ENCODE measurements at regions not wholly inside any gene's neighbourhood (a gene's known extent, or its start where the extent isn't known, plus 50 kb on each side); places are given as distances from the start of the nearest gene placed in this dataset.

- H2BK20ac ChIP-seq (ENCODE audit: low read depth, low read length, poor library complexity, severe bottlenecking) = no peak overlapping the region
- no peak overlapping the region for H4K8ac ChIP-seq (replicated peaks; ENCODE audit: insufficient read length, low read depth, low read length)
- H4K5ac ChIP-seq (ENCODE audit: insufficient read length, low read depth, low read length) = no peak overlapping the region
- no peak overlapping the region for H3K56ac ChIP-seq (ENCODE audit: insufficient read length, low read depth, low read length)
- DNase-seq = no peak
- no peak overlapping the region for H2AFZ ChIP-seq (ENCODE audit: low read length)
- H3K4ac ChIP-seq (ENCODE audit: low read depth, low read length) = no peak overlapping the region
- no peak overlapping the region for H3K18ac ChIP-seq (ENCODE audit: insufficient read length, low read depth, low read length)
- H3K27ac Mint-ChIP-seq = no peak overlapping the region
- H2BK120ac ChIP-seq (ENCODE audit: low read depth, low read length, poor library complexity, severe bottlenecking) = no peak overlapping the region
- H3K27me3 Mint-ChIP-seq (ENCODE audit: low read depth) = no peaks in the 10 kb centered on the region
- peaks cover 0 to 3% of the 10 kb centered on the region in 2 experiments; a peak in 1 of 5 replicates for H3K9me3 Mint-ChIP-seq
- H3K4me1 Mint-ChIP-seq = peaks cover 6% of the 10 kb centered on the region in 2 experiments; a peak in 3 of 4 replicates
- H3K4me2 ChIP-seq (ENCODE audit: insufficient read depth, insufficient read length, low read length) = no peak overlapping the region
- H3K23ac ChIP-seq (ENCODE audit: insufficient read length, low read depth, low read length) = no peak overlapping the region
- no peaks in the 10 kb centered on the region for H4K20me1 ChIP-seq (ENCODE audit: control insufficient read depth, insufficient read depth, insufficient read length)
- no peak overlapping the region for H3K4me3 Mint-ChIP-seq
- peaks cover 0 to 5% (median 3%) of the 10 kb centered on the region in 3 experiments; a peak in 3 of 7 replicates for H3K36me3 Mint-ChIP-seq (ENCODE audit: insufficient read depth in 1 of 3, low read depth in 3 of 3)
- no peaks in the 10 kb centered on the region; the same call in 1 of the 2 replicates for H3K4me1 ChIP-seq (ENCODE audit: insufficient read depth, low read length)
- H3T11ph ChIP-seq (ENCODE audit: low read length) = no peak overlapping the region
- no peak overlapping the region for H3K9ac ChIP-seq (ENCODE audit: extremely low read depth, insufficient read length, low read length)
- H2BK15ac ChIP-seq (ENCODE audit: low read depth, low read length) = no peak overlapping the region
- no peaks in the 10 kb centered on the region for H3K79me2 ChIP-seq (ENCODE audit: insufficient read depth, low read length)
- no peak overlapping the region for H3K14ac ChIP-seq (ENCODE audit: insufficient read depth, low read length)
- no peak overlapping the region for H2BK5ac ChIP-seq (ENCODE audit: insufficient read length, low read length)
- no peaks in the 10 kb centered on the region for H3K27me3 ChIP-seq (ENCODE audit: insufficient read depth, low read length)
- no peak overlapping the region for H3K27ac ChIP-seq (ENCODE audit: insufficient read length, low read depth, low read length)
- TF ChIP-seq, protein P1, sequence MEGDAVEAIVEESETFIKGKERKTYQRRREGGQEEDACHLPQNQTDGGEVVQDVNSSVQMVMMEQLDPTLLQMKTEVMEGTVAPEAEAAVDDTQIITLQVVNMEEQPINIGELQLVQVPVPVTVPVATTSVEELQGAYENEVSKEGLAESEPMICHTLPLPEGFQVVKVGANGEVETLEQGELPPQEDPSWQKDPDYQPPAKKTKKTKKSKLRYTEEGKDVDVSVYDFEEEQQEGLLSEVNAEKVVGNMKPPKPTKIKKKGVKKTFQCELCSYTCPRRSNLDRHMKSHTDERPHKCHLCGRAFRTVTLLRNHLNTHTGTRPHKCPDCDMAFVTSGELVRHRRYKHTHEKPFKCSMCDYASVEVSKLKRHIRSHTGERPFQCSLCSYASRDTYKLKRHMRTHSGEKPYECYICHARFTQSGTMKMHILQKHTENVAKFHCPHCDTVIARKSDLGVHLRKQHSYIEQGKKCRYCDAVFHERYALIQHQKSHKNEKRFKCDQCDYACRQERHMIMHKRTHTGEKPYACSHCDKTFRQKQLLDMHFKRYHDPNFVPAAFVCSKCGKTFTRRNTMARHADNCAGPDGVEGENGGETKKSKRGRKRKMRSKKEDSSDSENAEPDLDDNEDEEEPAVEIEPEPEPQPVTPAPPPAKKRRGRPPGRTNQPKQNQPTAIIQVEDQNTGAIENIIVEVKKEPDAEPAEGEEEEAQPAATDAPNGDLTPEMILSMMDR (conservative IDR thresholded peaks at IDR 0.05) = no peak
- H3K79me1 ChIP-seq (ENCODE audit: insufficient read depth, low read depth, low read length, poor library complexity, severe bottlenecking) = no peaks in the 10 kb centered on the region
- H3K9me3 ChIP-seq (ENCODE audit: control insufficient read depth, low read depth, low read length) = no peaks in the 10 kb centered on the region
- H2BK12ac ChIP-seq (ENCODE audit: insufficient read length, low read depth, low read length) = no peak overlapping the region
- H3K23me2 ChIP-seq (ENCODE audit: insufficient read length, low read depth, low read length, poor library complexity, severe bottlenecking) = no peaks in the 10 kb centered on the region
- no peak overlapping the region for H4K91ac ChIP-seq (ENCODE audit: insufficient read length, low read depth, low read length)
- no peak overlapping the region for H2AK5ac ChIP-seq (ENCODE audit: insufficient read length, low read length)
These were observed 199.5 kb downstream of the NDFIP2 start for GRCh38 chr13:79680485-79680884.
